Right lobe of liver (tissue), 4 donors: ENCODE measurements at regions not wholly inside any gene's neighbourhood (a gene's known extent, or its start where the extent isn't known, plus 50 kb on each side); places are given as distances from the start of the nearest gene placed in this dataset.

ENCODE experiments used
- POLR2A ChIP-seq: fragments of 450-650 bp; IDR thresholded peaks from one replicate; pipeline ENCODE4 v1.6.1; 2017; ENCODE audit warnings: antibody characterized with exemption, mild to moderate bottlenecking
- TF ChIP-seq, protein P1 (sequence below), 4 donors: fragments of 200-600 bp in 3 of 4; fragments of 450-650 bp in 1 of 4; IDR thresholded peaks; one replicate each; pipeline versions ENCODE4 v1.5.1 to v1.8.0; 2016 to 2022; ENCODE audit warnings: antibody characterized with exemption in 4 of 4, mild to moderate bottlenecking in 2 of 4
- donor health status: DM: no; HTN: no; CAD: no.
- donor health status: DM: no; HTN: no; CAD: no.
- donor health status: DM: no; HTN: yes; CAD: no.

DNA sequence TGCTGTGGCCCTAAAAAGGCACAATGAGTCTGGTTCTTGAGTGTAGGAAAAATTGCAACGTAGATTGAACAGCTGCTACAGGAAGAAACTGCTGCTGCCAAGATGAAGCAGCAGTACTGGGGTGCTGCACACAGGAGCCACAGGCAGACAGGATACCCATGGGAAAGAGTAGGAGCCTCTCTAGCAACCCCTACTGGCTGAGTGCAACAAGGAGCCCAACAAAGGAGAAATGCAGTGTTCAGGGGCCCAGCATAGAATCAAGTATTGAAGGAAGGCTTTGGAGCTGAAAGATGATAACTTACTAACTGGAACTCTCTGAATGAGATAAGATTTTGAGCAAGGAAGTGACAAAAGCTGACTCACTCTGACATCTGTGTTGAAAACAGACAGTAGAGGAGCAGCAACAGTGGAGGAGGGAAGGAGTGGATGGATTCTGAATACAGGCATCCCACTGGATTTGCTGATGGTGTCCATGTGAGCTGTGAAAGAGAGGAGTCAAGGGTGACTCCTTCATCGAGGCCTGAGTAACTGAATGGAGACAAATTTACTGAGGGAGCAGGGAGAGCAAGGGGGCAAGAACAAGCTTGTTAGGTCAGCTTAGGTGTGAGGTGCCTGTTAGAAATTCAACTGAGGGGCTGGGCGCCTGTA is 534.7 kb upstream of the JARID2 start:
- no peak for TF ChIP-seq POLR2A
- TF ChIP-seq, protein P1, sequence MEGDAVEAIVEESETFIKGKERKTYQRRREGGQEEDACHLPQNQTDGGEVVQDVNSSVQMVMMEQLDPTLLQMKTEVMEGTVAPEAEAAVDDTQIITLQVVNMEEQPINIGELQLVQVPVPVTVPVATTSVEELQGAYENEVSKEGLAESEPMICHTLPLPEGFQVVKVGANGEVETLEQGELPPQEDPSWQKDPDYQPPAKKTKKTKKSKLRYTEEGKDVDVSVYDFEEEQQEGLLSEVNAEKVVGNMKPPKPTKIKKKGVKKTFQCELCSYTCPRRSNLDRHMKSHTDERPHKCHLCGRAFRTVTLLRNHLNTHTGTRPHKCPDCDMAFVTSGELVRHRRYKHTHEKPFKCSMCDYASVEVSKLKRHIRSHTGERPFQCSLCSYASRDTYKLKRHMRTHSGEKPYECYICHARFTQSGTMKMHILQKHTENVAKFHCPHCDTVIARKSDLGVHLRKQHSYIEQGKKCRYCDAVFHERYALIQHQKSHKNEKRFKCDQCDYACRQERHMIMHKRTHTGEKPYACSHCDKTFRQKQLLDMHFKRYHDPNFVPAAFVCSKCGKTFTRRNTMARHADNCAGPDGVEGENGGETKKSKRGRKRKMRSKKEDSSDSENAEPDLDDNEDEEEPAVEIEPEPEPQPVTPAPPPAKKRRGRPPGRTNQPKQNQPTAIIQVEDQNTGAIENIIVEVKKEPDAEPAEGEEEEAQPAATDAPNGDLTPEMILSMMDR (IDR thresholded peaks at IDR 0.05), result peak; percentile 43 to 61 (median 55)
